ENCODE measurements at regions not wholly inside any gene's neighbourhood (a gene's known extent, or its start where the extent isn't known, plus 50 kb on each side); places are given as distances from the start of the nearest gene placed in this dataset.

DNA sequence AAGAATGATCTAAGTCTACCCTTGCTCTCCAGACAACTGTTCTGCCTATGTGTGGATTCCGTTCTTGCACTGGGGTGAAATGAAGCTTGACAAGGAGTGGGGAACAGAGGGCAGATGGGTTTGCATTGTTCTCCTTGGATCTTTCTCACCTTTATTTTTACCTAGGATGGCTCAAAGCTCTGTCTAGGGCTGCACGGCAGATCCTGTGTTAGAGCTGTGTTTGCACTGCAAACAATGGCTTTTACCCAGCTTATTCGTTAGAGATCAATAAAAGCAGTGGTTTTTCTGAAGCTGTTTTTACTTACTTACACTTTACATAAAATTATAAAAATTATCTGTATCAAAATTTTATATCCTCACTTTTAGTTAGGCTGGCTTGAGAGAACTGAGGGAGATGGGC lies 105.1 kb downstream of the LRIG3 start:
- TF ChIP-seq, protein P1, sequence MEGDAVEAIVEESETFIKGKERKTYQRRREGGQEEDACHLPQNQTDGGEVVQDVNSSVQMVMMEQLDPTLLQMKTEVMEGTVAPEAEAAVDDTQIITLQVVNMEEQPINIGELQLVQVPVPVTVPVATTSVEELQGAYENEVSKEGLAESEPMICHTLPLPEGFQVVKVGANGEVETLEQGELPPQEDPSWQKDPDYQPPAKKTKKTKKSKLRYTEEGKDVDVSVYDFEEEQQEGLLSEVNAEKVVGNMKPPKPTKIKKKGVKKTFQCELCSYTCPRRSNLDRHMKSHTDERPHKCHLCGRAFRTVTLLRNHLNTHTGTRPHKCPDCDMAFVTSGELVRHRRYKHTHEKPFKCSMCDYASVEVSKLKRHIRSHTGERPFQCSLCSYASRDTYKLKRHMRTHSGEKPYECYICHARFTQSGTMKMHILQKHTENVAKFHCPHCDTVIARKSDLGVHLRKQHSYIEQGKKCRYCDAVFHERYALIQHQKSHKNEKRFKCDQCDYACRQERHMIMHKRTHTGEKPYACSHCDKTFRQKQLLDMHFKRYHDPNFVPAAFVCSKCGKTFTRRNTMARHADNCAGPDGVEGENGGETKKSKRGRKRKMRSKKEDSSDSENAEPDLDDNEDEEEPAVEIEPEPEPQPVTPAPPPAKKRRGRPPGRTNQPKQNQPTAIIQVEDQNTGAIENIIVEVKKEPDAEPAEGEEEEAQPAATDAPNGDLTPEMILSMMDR (conservative IDR thresholded peaks at IDR 0.05; ENCODE audit: low read depth, low read length): no peak
- no peak for TF ChIP-seq EZH2 (IDR thresholded peaks at IDR 0.05; ENCODE audit: low read length, unreplicated experiment)
